GM12874 (cell line): ENCODE measurements at regions not wholly inside any gene's neighbourhood (a gene's known extent, or its start where the extent isn't known, plus 50 kb on each side); places are given as distances from the start of the nearest gene placed in this dataset.

Experiments used
- TF ChIP-seq, protein P1 (sequence below): IDR thresholded peaks from 2 replicates; pipeline ENCODE4 v1.5.1; 2011; ENCODE audit warnings: low read depth, mild to moderate bottlenecking, control low read depth, low read length, moderate library complexity; ENCODE audit not compliant: insufficient read depth

DNA sequence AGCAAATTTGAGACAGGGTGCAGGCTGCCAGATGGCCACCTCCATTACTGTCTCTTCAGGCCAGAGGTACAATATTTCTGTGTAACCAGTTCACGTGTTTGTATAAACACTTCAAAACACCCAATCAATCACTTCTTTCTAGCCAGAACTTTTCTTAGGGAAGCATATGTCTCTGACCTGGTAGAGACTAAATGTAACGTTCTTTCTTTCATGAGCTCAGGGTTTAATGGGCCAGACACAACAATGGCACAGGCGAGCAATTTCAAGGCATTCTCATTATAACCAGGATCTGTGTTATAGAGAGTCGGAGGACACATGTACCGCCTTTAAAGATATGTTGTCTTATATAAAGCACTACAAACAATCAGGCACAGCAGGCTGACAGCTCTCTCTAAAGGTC is 1846.4 kb upstream of the PIK3C3 start:
- TF ChIP-seq, protein P1, sequence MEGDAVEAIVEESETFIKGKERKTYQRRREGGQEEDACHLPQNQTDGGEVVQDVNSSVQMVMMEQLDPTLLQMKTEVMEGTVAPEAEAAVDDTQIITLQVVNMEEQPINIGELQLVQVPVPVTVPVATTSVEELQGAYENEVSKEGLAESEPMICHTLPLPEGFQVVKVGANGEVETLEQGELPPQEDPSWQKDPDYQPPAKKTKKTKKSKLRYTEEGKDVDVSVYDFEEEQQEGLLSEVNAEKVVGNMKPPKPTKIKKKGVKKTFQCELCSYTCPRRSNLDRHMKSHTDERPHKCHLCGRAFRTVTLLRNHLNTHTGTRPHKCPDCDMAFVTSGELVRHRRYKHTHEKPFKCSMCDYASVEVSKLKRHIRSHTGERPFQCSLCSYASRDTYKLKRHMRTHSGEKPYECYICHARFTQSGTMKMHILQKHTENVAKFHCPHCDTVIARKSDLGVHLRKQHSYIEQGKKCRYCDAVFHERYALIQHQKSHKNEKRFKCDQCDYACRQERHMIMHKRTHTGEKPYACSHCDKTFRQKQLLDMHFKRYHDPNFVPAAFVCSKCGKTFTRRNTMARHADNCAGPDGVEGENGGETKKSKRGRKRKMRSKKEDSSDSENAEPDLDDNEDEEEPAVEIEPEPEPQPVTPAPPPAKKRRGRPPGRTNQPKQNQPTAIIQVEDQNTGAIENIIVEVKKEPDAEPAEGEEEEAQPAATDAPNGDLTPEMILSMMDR = no peak

DNA sequence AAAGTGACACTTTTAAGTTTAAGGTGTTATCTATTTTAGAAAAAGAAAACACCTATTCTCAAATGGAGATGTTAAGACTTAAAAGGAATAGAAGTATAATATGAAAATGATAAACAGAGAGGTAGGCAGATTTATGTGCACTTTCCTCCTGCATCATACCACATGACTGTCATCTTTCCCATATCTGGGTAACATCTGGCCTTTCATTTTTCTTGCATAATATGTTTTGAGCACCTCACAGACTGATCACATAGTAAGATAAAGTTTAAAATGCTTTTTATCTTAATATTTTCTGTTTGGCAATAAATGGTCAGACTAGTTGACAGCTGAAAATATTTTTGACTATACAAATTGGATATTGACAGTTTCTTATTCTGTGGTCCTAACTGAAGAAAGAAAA is 1852.1 kb upstream of the PIK3C3 start:
- TF ChIP-seq, protein P1 = no peak

DNA sequence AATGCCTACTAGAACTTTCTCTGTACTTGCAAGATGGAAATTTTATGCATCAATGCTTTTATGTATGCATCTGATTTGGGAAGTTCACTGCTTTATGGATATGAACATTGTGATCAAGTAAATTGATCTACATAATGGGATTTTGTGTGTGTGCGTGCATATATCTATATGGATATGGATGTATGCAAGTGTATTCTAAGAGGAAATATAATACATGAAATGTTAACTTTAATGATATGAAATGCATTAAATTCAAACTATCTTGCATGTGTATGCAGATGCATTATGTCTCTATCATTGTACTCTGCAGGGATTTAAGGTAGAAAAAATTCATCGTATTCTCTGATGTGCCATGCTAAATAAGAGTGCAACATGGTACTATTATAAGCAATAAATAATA is 1855.4 kb upstream of the PIK3C3 start:
- TF ChIP-seq, protein P1 = no peak

GRCh38 chr18:40096675-40097074 is 1858.4 kb upstream of the PIK3C3 start:
- TF ChIP-seq, protein P1 = no peak

GRCh38 chr18:40094441-40094840 is 1860.6 kb upstream of the PIK3C3 start:
- TF ChIP-seq, protein P1 = no peak

GRCh38 chr18:40088130-40088529 is 1866.9 kb upstream of the PIK3C3 start:
- TF ChIP-seq, protein P1 = no peak

- TF ChIP-seq, protein P1 = no peak
Measured at GRCh38 chr18:40079786-40080185, 1875.2 kb upstream of the PIK3C3 start.

DNA sequence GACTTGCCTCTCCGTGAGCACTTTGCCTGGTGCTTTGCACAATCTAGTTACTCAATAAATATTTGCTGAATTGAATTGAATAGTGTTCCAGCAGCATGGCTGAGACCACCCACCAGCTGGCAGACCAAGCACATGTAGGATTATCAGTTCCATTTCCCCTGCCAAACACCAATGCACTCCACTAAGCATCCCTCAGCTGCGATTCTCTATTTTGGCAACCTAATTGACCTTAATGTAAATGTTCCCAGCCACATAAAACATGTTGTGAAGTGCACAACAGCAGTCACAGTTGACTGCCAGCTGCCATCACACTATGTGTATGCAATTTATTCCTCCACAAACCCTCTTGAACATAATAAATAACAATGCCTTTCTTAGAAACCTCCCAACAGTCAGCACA is 1879.4 kb upstream of the PIK3C3 start:
- TF ChIP-seq, protein P1 = no peak
